PFSK-1 (cell line): ENCODE measurements at regions not wholly inside any gene's neighbourhood (a gene's known extent, or its start where the extent isn't known, plus 50 kb on each side); places are given as distances from the start of the nearest gene placed in this dataset.

Experiments used
- FOXP2 ChIP-seq: optimal IDR thresholded peaks from 2 replicates; pipeline ENCODE3; 2011; ENCODE audit warnings: borderline replicate concordance, control low read depth, inconsistent platforms; ENCODE audit not compliant: insufficient read depth; ENCODE audit errors: extremely low read length, extremely low read depth
- POLR2AphosphoS5 ChIP-seq: IDR thresholded peaks from 2 replicates; pipeline ENCODE4 v1.6.1; 2012; ENCODE audit warnings: low read depth, mild to moderate bottlenecking, control low read depth, low read length, moderate library complexity
- REST ChIP-seq, 2 experiments: IDR thresholded peaks; 2 replicates each; pipeline versions ENCODE4 v1.6.1 to v1.8.0; 2011 to 2012; ENCODE audit warnings: low read depth in 2 of 2, low read length in 2 of 2, control low read depth in 1 of 2, inconsistent platforms in 1 of 2, mild to moderate bottlenecking in 1 of 2, moderate library complexity in 1 of 2; ENCODE audit not compliant: insufficient read depth in 1 of 2
- SIN3A ChIP-seq: IDR thresholded peaks from 2 replicates; pipeline ENCODE4 v1.6.1; 2012; ENCODE audit warnings: mild to moderate bottlenecking, low read length, moderate library complexity, borderline replicate concordance; ENCODE audit not compliant: insufficient read depth
- TAF1 ChIP-seq: IDR thresholded peaks from 2 replicates; pipeline ENCODE4 v1.6.1; 2012; ENCODE audit warnings: low read length, control low read depth, borderline replicate concordance; ENCODE audit not compliant: insufficient read depth

DNA sequence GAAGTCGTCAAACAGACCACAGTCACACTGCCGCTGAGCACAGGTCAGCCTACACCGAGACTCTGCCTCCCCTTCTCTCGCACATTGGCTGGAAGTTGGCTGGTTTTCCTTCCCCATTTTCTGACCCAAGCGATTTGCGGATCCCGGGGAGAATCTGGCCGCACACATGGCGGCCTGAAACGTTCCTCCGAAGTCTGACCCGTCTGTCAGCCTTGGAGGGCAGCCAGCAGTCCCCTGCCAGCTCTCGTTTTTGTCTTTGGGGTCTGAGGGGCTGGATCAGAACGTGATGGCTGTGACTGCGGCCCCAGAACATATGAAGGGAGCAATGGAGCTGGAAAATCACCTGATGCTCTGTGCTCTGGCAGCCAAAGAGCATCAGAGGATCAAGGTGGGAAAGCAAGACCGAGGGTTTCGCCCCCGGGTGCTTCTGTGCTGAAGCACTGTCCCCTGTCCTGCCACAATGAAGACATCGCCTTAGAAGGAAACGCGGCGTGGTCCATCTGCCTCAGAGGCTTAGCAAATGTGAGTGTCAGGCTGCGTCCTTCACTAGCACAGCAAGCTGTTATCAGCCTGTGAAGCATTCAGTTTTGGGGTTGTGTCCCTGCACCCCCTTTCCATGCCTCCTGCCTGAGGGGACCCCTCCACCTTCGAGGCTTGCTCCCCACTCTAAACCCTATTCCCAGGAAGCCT lies 119.3 kb upstream of the SHH start:
- no peak for TF ChIP-seq REST (IDR thresholded peaks at IDR 0.05; ENCODE audit: insufficient read depth in 1 of 2, low read depth in 2 of 2, low read length in 2 of 2)
- TF ChIP-seq POLR2AphosphoS5: no peak
- no peak for TF ChIP-seq SIN3A
- no peak for TF ChIP-seq TAF1
- no peak for TF ChIP-seq FOXP2
